Smooth muscle cell (in vitro differentiated cells): ENCODE measurements at regions not wholly inside any gene's neighbourhood (a gene's known extent, or its start where the extent isn't known, plus 50 kb on each side); places are given as distances from the start of the nearest gene placed in this dataset.

ENCODE experiments used
- DNase-seq: peaks from one replicate; lab custom pipeline; 2025; ENCODE audit not compliant: unreplicated experiment; lab: John Stamatoyannopoulos, UW
- H2AFZ ChIP-seq: fragments of 200-600 bp; sonication (generic); 2 replicates; pipeline ENCODE4 v1.6.0; 2016; ENCODE audit warnings: antibody characterized with exemption, low read depth, mild to moderate bottlenecking
- H3F3A ChIP-seq: fragments of 200-600 bp; sonication (generic); 2 replicates; pipeline ENCODE4 v1.6.0; 2017; ENCODE audit warnings: antibody characterized with exemption, low read depth
- H3K27ac ChIP-seq: fragments of 200-600 bp; sonication (generic); 2 replicates; pipeline ENCODE4 v1.5.1; 2016; ENCODE audit warnings: low read depth, mild to moderate bottlenecking
- H3K27me3 ChIP-seq: fragments of 200-600 bp; sonication (generic); 2 replicates; pipeline ENCODE4 v1.6.1; 2016; ENCODE audit warnings: low read depth, mild to moderate bottlenecking
- H3K36me3 ChIP-seq: fragments of 200-600 bp; sonication (generic); 2 replicates; pipeline ENCODE4 v1.5.1; 2016; ENCODE audit warnings: low read depth
- H3K4me1 ChIP-seq: fragments of 200-600 bp; sonication (generic); 2 replicates; pipeline ENCODE4 v1.5.1; 2016; ENCODE audit warnings: low read depth
- H3K4me2 ChIP-seq: fragments of 200-600 bp; sonication (generic); 2 replicates; pipeline ENCODE4 v1.6.0; 2016; ENCODE audit warnings: mild to moderate bottlenecking
- H3K4me3 ChIP-seq: fragments of 200-600 bp; sonication (generic); 2 replicates; pipeline ENCODE4 v1.5.1; 2016; ENCODE audit warnings: mild to moderate bottlenecking
- H3K79me2 ChIP-seq: fragments of 200-600 bp; sonication (generic); 2 replicates; pipeline ENCODE4 v1.6.0; 2016; ENCODE audit warnings: low read depth, mild to moderate bottlenecking
- H3K9ac ChIP-seq: fragments of 200-600 bp; sonication (generic); 2 replicates; pipeline ENCODE4 v1.6.0; 2016; ENCODE audit warnings: low read depth
- H3K9me3 ChIP-seq: fragments of 200-600 bp; sonication (generic); replicated peaks from 2 replicates; pipeline ENCODE4 v1.5.1; 2016; ENCODE audit warnings: low read depth
- H4K20me1 ChIP-seq: fragments of 200-600 bp; sonication (generic); 2 replicates; pipeline ENCODE4 v1.6.0; 2016; ENCODE audit warnings: low read depth
- WGBS: methylation state at CpG from one replicate; pipeline ENCODE4 v1.1.7; 2016; ENCODE audit warnings: low lambda C conversion rate; 5-methylcytosine and 5-hydroxymethylcytosine counted together
- TF ChIP-seq, protein P1 (sequence below): fragments of 200-600 bp; sonication (generic); IDR thresholded peaks from 2 replicates; pipeline ENCODE4 v1.5.1; 2017; ENCODE audit warnings: borderline replicate concordance, mild to moderate bottlenecking, antibody characterized with exemption; ENCODE audit not compliant: insufficient read depth, poor library complexity, severe bottlenecking

DNA sequence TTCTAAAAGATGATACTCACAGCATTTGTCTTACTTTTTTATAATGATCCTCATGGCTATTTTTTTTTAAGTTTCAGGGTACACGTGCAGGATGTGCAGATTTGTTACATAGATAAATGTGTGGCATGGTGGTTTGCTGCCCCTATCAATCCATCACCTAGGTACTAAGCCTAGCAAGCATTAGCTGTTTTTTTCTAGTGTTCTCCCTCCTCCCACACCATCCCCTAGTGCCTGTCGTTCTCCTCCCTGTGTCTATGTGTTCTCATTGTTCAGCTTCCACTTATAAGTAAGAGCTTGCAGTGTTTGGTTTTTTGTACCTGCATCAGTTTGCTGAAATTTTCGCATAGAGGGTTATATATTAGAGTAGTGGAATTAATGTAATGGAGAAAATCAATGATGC is 189.1 kb upstream of the CDH12 start:
- TF ChIP-seq, protein P1, sequence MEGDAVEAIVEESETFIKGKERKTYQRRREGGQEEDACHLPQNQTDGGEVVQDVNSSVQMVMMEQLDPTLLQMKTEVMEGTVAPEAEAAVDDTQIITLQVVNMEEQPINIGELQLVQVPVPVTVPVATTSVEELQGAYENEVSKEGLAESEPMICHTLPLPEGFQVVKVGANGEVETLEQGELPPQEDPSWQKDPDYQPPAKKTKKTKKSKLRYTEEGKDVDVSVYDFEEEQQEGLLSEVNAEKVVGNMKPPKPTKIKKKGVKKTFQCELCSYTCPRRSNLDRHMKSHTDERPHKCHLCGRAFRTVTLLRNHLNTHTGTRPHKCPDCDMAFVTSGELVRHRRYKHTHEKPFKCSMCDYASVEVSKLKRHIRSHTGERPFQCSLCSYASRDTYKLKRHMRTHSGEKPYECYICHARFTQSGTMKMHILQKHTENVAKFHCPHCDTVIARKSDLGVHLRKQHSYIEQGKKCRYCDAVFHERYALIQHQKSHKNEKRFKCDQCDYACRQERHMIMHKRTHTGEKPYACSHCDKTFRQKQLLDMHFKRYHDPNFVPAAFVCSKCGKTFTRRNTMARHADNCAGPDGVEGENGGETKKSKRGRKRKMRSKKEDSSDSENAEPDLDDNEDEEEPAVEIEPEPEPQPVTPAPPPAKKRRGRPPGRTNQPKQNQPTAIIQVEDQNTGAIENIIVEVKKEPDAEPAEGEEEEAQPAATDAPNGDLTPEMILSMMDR: no peak
- Histone ChIP-seq H3K4me2 (no peak overlapping the region), H3K9me3 (no peaks in the 10 kb centered on the region), H3K27ac (no peak overlapping the region), H3K79me2 (no peaks in the 10 kb centered on the region), H3K27me3 (no peaks in the 10 kb centered on the region), H3K4me1 (no peaks in the 10 kb centered on the region), H2AFZ (no peak overlapping the region), H3K9ac (no peak overlapping the region), H3K4me3 (no peak overlapping the region), H3F3A (no peaks in the 10 kb centered on the region), H3K36me3 (no peaks in the 10 kb centered on the region), H4K20me1 (no peaks in the 10 kb centered on the region)
- no peak for DNase-seq
- 57% methylated on average over 3 of the region's 3 CpGs for WGBS

DNA sequence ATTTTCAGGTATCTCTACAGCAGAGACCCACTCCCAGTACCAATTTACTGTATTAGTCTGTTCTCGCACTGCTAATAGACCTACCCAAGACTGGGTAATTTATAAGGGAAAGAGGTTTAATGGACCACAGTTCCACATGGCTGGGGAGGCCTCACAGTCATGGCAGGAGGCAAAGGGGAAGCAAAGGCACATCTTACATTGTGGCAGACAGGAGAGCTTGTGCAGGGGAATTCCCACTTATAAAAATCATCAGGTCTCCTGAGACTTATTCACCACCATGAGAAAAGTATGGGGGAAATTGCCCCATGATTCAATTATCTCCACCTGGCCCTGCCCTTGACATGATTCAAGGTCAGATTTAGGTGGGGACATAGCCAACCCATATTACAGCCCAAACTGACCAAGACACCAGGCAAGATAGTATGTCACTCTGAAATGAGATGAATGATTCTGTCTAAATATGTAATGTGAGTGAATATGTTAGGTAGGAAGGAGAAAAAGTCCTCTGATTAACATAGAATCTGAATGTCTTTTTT is 182.5 kb upstream of the CDH12 start:
- Histone ChIP-seq H3F3A (no peaks in the 10 kb centered on the region), H3K36me3 (no peaks in the 10 kb centered on the region), H3K79me2 (no peaks in the 10 kb centered on the region), H3K9me3 (no peaks in the 10 kb centered on the region), H3K9ac (no peak overlapping the region), H2AFZ (no peak overlapping the region), H3K4me1 (no peaks in the 10 kb centered on the region), H3K27me3 (no peaks in the 10 kb centered on the region), H3K27ac (no peak overlapping the region), H4K20me1 (no peaks in the 10 kb centered on the region), H3K4me2 (no peak overlapping the region), H3K4me3 (no peak overlapping the region)
- no peak for DNase-seq
- TF ChIP-seq, protein P1: no peak
- WGBS: 100% methylated on average over 1 of the region's 1 CpG

DNA sequence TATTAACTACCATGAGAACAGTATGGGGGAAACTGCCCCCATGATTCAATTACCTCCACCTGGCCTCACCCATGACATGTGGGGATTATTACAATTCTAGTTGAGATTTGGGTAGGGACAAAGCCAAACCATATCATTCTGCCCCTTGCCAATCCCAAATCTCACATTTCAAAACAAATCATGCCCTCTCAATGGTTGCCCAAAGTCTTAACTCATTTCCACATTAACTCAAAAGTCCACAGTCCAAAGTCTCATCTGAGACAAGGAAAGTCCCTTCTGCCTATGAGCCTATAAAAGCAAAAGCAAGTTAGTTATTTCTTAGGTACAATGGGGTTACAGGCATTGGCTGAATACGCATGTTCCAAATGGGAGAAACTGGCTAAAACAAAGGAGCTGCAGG is 180.7 kb upstream of the CDH12 start:
- Histone ChIP-seq H3K4me2 (no peak overlapping the region), H2AFZ (no peak overlapping the region), H3K9me3 (no peaks in the 10 kb centered on the region), H3K79me2 (no peaks in the 10 kb centered on the region), H3K9ac (no peak overlapping the region), H3F3A (no peaks in the 10 kb centered on the region), H3K27me3 (no peaks in the 10 kb centered on the region), H3K4me1 (no peaks in the 10 kb centered on the region), H4K20me1 (no peaks in the 10 kb centered on the region), H3K27ac (no peak overlapping the region), H3K4me3 (no peak overlapping the region), H3K36me3 (no peaks in the 10 kb centered on the region)
- 93% methylated on average over 1 of the region's 1 CpG for WGBS
- no peak for DNase-seq
- TF ChIP-seq, protein P1: no peak

DNA sequence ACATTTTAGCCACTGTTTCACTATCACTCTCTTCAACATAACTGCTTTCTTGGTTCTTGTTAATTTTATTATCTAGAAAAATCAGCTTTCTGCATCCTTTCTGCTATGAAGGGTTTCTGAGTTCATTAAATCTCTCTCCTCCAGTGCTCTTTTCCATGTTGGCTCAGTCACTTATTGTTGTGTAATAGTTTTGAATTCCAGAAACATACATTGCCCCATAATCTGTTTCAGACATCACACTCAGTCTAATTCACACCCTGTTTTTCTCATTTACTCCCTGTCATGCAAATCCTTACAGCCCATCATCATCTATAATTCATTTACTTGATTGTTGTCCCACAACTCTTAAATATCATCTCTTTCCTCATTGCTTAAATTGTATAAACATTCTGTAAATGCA is 176.1 kb upstream of the CDH12 start:
- no peak overlapping the region for H3K4me3 ChIP-seq
- no peak overlapping the region for H3K4me2 ChIP-seq
- no peaks in the 10 kb centered on the region for H3F3A ChIP-seq
- no peaks in the 10 kb centered on the region for H3K36me3 ChIP-seq
- H3K27me3 ChIP-seq: no peaks in the 10 kb centered on the region
- H3K4me1 ChIP-seq: no peaks in the 10 kb centered on the region
- no peaks in the 10 kb centered on the region for H3K9me3 ChIP-seq
- H3K27ac ChIP-seq: no peak overlapping the region
- TF ChIP-seq, protein P1: no peak
- no peak for DNase-seq
- no peaks in the 10 kb centered on the region for H4K20me1 ChIP-seq
- H2AFZ ChIP-seq: no peak overlapping the region
- H3K79me2 ChIP-seq: no peaks in the 10 kb centered on the region
- H3K9ac ChIP-seq: no peak overlapping the region
